ENCODE measurements at regions not wholly inside any gene's neighbourhood (a gene's known extent, or its start where the extent isn't known, plus 50 kb on each side); places are given as distances from the start of the nearest gene placed in this dataset.

- dilution Hi-C loops (cut with MboI; ENCODE audit: extremely low pct_ligation_motif_present, low sequenced_read_pairs) (no loop called here), intact Hi-C loops (cut with micrococcal nuclease) (no loop called here)
- ChIA-PET POLR2A (no interaction called here), CTCF (no interaction called here)
- Histone ChIP-seq H2AFZ (ENCODE audit: low read depth, low read length) (no peak overlapping the region), H3K4me2 (ENCODE audit: insufficient read depth, low read length) (no peak overlapping the region), H3K36me3 (ENCODE audit: control insufficient read depth in 2 of 2, extremely low read depth in 1 of 2, insufficient read depth in 2 of 2, low read length in 2 of 2) (no peaks in the 10 kb centered on the region), H3K4me3 (replicated peaks in 1 of 3; ENCODE audit: insufficient read depth in 1 of 3, low read depth in 1 of 3, low read length in 3 of 3) (no peak overlapping the region), H3K9me1 (replicated peaks; ENCODE audit: control insufficient read depth, extremely low read depth, insufficient read depth, low read length) (no peaks in the 10 kb centered on the region), H3K9ac (replicated peaks; ENCODE audit: extremely low read depth, insufficient read depth, low read length) (no peak overlapping the region), H3K27me3 (ENCODE audit: control insufficient read depth in 2 of 2, insufficient read depth in 2 of 2, low read length in 2 of 2) (no peaks in the 10 kb centered on the region), H3K9me3 (replicated peaks; ENCODE audit: control insufficient read depth, insufficient read depth, low read length) (no peaks in the 10 kb centered on the region), H4K20me1 (replicated peaks; ENCODE audit: control insufficient read depth, extremely low read depth, insufficient read depth, low read length) (no peaks in the 10 kb centered on the region), H3K27ac (ENCODE audit: insufficient read depth, low read depth, low read length) (no peak overlapping the region), H3K4me1 (ENCODE audit: control insufficient read depth, extremely low read depth, insufficient read depth, low read length) (no peaks in the 10 kb centered on the region), H3K79me2 (ENCODE audit: control insufficient read depth, insufficient read depth, low read length) (no peaks in the 10 kb centered on the region)
- FAIRE-seq (no peak), DNase-seq (ENCODE audit: low read depth, low spot score) (no peak)
- TF ChIP-seq FOS (IDR thresholded peaks at IDR 0.05; ENCODE audit: borderline replicate concordance, insufficient read depth, low read length) (no peak), MAX (IDR thresholded peaks at IDR 0.05; ENCODE audit: insufficient read depth, insufficient read length) (no peak), POLR2AphosphoS5 (IDR thresholded peaks at IDR 0.05; ENCODE audit: insufficient read depth, low read depth, low read length) (no peak), MYC (IDR thresholded peaks at IDR 0.05; ENCODE audit: low read depth, low read length) (no peak), GATA2 (IDR thresholded peaks at IDR 0.05; ENCODE audit: insufficient read depth, insufficient read length, low read depth, low read length) (no peak), JUN (IDR thresholded peaks at IDR 0.05; ENCODE audit: borderline replicate concordance, insufficient read depth, insufficient read length, low read depth) (no peak), POLR2A (IDR thresholded peaks at IDR 0.05; ENCODE audit: low read depth, low read length) (no peak), EZH2 (IDR thresholded peaks at IDR 0.05; ENCODE audit: borderline replicate concordance, low read depth, low read length, severe bottlenecking) (no peak), CTCF (IDR thresholded peaks at IDR 0.05; ENCODE audit: extremely low read depth in 1 of 2, insufficient read depth in 1 of 2, low read depth in 1 of 2, low read length in 2 of 2) (no peak)
- BruUV-seq (replicated peaks), result no TSS peak
These were observed 78.4 kb downstream of the BOD1 start for GRCh38 chr5:173538018-173538417.
